ENCODE measurements at regions not wholly inside any gene's neighbourhood (a gene's known extent, or its start where the extent isn't known, plus 50 kb on each side); places are given as distances from the start of the nearest gene placed in this dataset.

GRCh38 chr16:26542198-26542597, 524.5 kb upstream of the C16orf82 start:
- Histone ChIP-seq H3K27ac (ENCODE audit: low read depth, low read length, poor library complexity, severe bottlenecking) (no peak overlapping the region), H4K20me1 (ENCODE audit: insufficient read depth, low read length) (no peaks in the 10 kb centered on the region), H3K79me2 (ENCODE audit: insufficient read depth, low read depth, low read length) (no peaks in the 10 kb centered on the region), H3K4me3 (ENCODE audit: low read depth, low read length, poor library complexity, severe bottlenecking) (no peak overlapping the region), H3K4me2 (ENCODE audit: low read length) (no peak overlapping the region), H3K9me2 (ENCODE audit: insufficient read depth, low read length) (no peaks in the 10 kb centered on the region), H2AFZ (ENCODE audit: low read length) (no peak overlapping the region), H3K36me3 (ENCODE audit: insufficient read depth, low read length) (no peaks in the 10 kb centered on the region), H3K4me1 (ENCODE audit: insufficient read depth, low read length, poor library complexity, severe bottlenecking) (no peaks in the 10 kb centered on the region), H3K9me3 (ENCODE audit: low read length) (no peaks in the 10 kb centered on the region)
- intact Hi-C loops (cut with micrococcal nuclease; ENCODE audit: unreplicated experiment): no loop called here
- CTCF ChIA-PET (ENCODE audit: unreplicated experiment): no interaction called here
- no peak for TF ChIP-seq CTCF (conservative IDR thresholded peaks at IDR 0.05; ENCODE audit: low read length)
- no peak for TF ChIP-seq EZH2phosphoT487 (IDR thresholded peaks at IDR 0.05; ENCODE audit: borderline replicate concordance, low read depth, low read length)
- POLR2A ChIA-PET: no interaction called here
- BruUV-seq (replicated peaks): no TSS peak
- DNase-seq (ENCODE audit: low spot score): no peak

- Histone ChIP-seq H3K9me2 (ENCODE audit: insufficient read depth, low read length) (no peaks in the 10 kb centered on the region), H2AFZ (ENCODE audit: low read length) (no peak overlapping the region), H3K9me3 (ENCODE audit: low read length) (no peaks in the 10 kb centered on the region), H3K79me2 (ENCODE audit: insufficient read depth, low read depth, low read length) (no peaks in the 10 kb centered on the region), H4K20me1 (ENCODE audit: insufficient read depth, low read length) (no peaks in the 10 kb centered on the region), H3K27ac (ENCODE audit: low read depth, low read length, poor library complexity, severe bottlenecking) (no peak overlapping the region), H3K36me3 (ENCODE audit: insufficient read depth, low read length) (no peaks in the 10 kb centered on the region), H3K4me2 (ENCODE audit: low read length) (no peak overlapping the region), H3K4me3 (ENCODE audit: low read depth, low read length, poor library complexity, severe bottlenecking) (no peak overlapping the region), H3K4me1 (ENCODE audit: insufficient read depth, low read length, poor library complexity, severe bottlenecking) (no peaks in the 10 kb centered on the region)
- BruUV-seq (replicated peaks): no TSS peak
- POLR2A ChIA-PET: no interaction called here
- CTCF ChIA-PET (ENCODE audit: unreplicated experiment): interaction anchor here (0.5 kb wide), 1 partner anchor 564 kb away, joined by 3 read pairs; no protein-coding TSS in a partner anchor
- DNase-seq (ENCODE audit: low spot score): no peak
- intact Hi-C loops (cut with micrococcal nuclease; ENCODE audit: unreplicated experiment): no loop called here
- TF ChIP-seq CTCF (conservative IDR thresholded peaks at IDR 0.05; ENCODE audit: low read length): no peak
- no peak for TF ChIP-seq EZH2phosphoT487 (IDR thresholded peaks at IDR 0.05; ENCODE audit: borderline replicate concordance, low read depth, low read length)
These were observed 520.2 kb upstream of the C16orf82 start for GRCh38 chr16:26546573-26546972.

GRCh38 chr16:26547681-26548080, 519.0 kb upstream of the C16orf82 start:
- TF ChIP-seq CTCF (conservative IDR thresholded peaks at IDR 0.05; ENCODE audit: low read length) (no peak), EZH2phosphoT487 (IDR thresholded peaks at IDR 0.05; ENCODE audit: borderline replicate concordance, low read depth, low read length) (no peak)
- POLR2A ChIA-PET: no interaction called here
- BruUV-seq (replicated peaks): no TSS peak
- DNase-seq (ENCODE audit: low spot score): no peak
- Histone ChIP-seq H3K79me2 (ENCODE audit: insufficient read depth, low read depth, low read length) (no peaks in the 10 kb centered on the region), H3K9me3 (ENCODE audit: low read length) (no peaks in the 10 kb centered on the region), H4K20me1 (ENCODE audit: insufficient read depth, low read length) (no peaks in the 10 kb centered on the region), H2AFZ (ENCODE audit: low read length) (no peak overlapping the region), H3K9me2 (ENCODE audit: insufficient read depth, low read length) (no peaks in the 10 kb centered on the region), H3K4me3 (ENCODE audit: low read depth, low read length, poor library complexity, severe bottlenecking) (no peak overlapping the region), H3K4me2 (ENCODE audit: low read length) (no peak overlapping the region), H3K4me1 (ENCODE audit: insufficient read depth, low read length, poor library complexity, severe bottlenecking) (no peaks in the 10 kb centered on the region), H3K27ac (ENCODE audit: low read depth, low read length, poor library complexity, severe bottlenecking) (no peak overlapping the region), H3K36me3 (ENCODE audit: insufficient read depth, low read length) (no peaks in the 10 kb centered on the region)
- intact Hi-C loops (cut with micrococcal nuclease; ENCODE audit: unreplicated experiment): no loop called here
- CTCF ChIA-PET (ENCODE audit: unreplicated experiment): no interaction called here
